Tibial nerve (tissue), 4 donors: ENCODE measurements at regions not wholly inside any gene's neighbourhood (a gene's known extent, or its start where the extent isn't known, plus 50 kb on each side); places are given as distances from the start of the nearest gene placed in this dataset.

Source experiments
- DNase-seq, 2 donors: peaks; one replicate each; pipeline ENCODE4 v3.0.0-alpha.2; 2019; ENCODE audit warnings: low spot score in 2 of 2
- H3K27ac ChIP-seq, 4 donors: fragments of 200-600 bp; sonication (generic) in 3 of 4; one replicate each; pipeline ENCODE4 v1.5.1; 2017 to 2019; ENCODE audit warnings: mild to moderate bottlenecking in 1 of 4
- H3K27me3 ChIP-seq, 2 donors: fragments of 200-600 bp; sonication (generic) in 1 of 2; one replicate each; pipeline versions ENCODE4 v1.5.1 to v1.6.0; 2017 to 2019
- H3K36me3 ChIP-seq, 3 donors: fragments of 200-600 bp; sonication (generic); one replicate each; pipeline ENCODE4 v1.5.1; 2018 to 2019
- H3K4me1 ChIP-seq, 4 donors: fragments of 200-600 bp; sonication (generic) in 3 of 4; one replicate each; pipeline ENCODE4 v1.5.1; 2017 to 2019
- H3K4me3 ChIP-seq, 4 donors: fragments of 200-600 bp; sonication (generic) in 3 of 4; one replicate each; pipeline ENCODE4 v1.5.1; 2017 to 2019; ENCODE audit warnings: mild to moderate bottlenecking in 1 of 4, moderate library complexity in 1 of 4
- H3K9me3 ChIP-seq, 4 donors: fragments of 200-600 bp; sonication (generic) in 3 of 4; one replicate each; pipeline ENCODE4 v1.5.1; 2017 to 2019
- EP300 ChIP-seq, 2 donors: sonication (generic); formaldehyde crosslinking; IDR thresholded peaks; one replicate each; pipeline ENCODE4 v1.6.1; 2017; ENCODE audit warnings: antibody characterized with exemption in 2 of 2, mild to moderate bottlenecking in 1 of 2
- POLR2A ChIP-seq, 2 donors: fragments of 450-650 bp; IDR thresholded peaks; one replicate each; pipeline ENCODE4 v1.6.1; 2017; ENCODE audit warnings: antibody characterized with exemption in 2 of 2, mild to moderate bottlenecking in 2 of 2, moderate library complexity in 2 of 2
- WGBS, 2 donors: methylation state at CpG; one replicate each; pipeline ENCODE4 v1.1.5; 2018; 5-methylcytosine and 5-hydroxymethylcytosine counted together
- TF ChIP-seq, protein P1 (sequence below), 5 experiments: fragments of 200-600 bp in 3 of 5; fragments of 450-650 bp in 2 of 5; sonication (generic) in 3 of 5; IDR thresholded peaks; one replicate each; pipeline ENCODE4 v1.5.1; 2016 to 2019; ENCODE audit warnings: antibody characterized with exemption in 5 of 5, mild to moderate bottlenecking in 3 of 5, moderate library complexity in 2 of 5

- TF ChIP-seq POLR2A (IDR thresholded peaks at IDR 0.05) = no peak
- no peaks in the 10 kb centered on the region for H3K9me3 ChIP-seq
- H3K36me3 ChIP-seq = no peaks in the 10 kb centered on the region
- H3K4me3 ChIP-seq = no peak overlapping the region
- H3K27ac ChIP-seq = no peak overlapping the region
- no peaks in the 10 kb centered on the region for H3K4me1 ChIP-seq
- DNase-seq = no peak
- no peaks in the 10 kb centered on the region for H3K27me3 ChIP-seq
- WGBS, 2 donors = 67 to 73% methylated on average over 5 of the region's 5 CpGs
These were observed 155.9 kb upstream of the PJA1 start for GRCh38 chrX:69321006-69321655.

- DNase-seq = no peak
- peaks cover 0 to 5% of the 10 kb centered on the region in 2 donors for H3K27me3 ChIP-seq
- WGBS, 2 donors = 22 to 86% methylated on average over 1 of the region's 1 CpG
- H3K27ac ChIP-seq = no peak overlapping the region
- no peaks in the 10 kb centered on the region for H3K36me3 ChIP-seq
- no peaks in the 10 kb centered on the region for H3K4me1 ChIP-seq
- no peaks in the 10 kb centered on the region for H3K9me3 ChIP-seq
- H3K4me3 ChIP-seq = no peak overlapping the region
- TF ChIP-seq EP300 (IDR thresholded peaks at IDR 0.05) (no peak), POLR2A (IDR thresholded peaks at IDR 0.05) (no peak)
- TF ChIP-seq, protein P1, sequence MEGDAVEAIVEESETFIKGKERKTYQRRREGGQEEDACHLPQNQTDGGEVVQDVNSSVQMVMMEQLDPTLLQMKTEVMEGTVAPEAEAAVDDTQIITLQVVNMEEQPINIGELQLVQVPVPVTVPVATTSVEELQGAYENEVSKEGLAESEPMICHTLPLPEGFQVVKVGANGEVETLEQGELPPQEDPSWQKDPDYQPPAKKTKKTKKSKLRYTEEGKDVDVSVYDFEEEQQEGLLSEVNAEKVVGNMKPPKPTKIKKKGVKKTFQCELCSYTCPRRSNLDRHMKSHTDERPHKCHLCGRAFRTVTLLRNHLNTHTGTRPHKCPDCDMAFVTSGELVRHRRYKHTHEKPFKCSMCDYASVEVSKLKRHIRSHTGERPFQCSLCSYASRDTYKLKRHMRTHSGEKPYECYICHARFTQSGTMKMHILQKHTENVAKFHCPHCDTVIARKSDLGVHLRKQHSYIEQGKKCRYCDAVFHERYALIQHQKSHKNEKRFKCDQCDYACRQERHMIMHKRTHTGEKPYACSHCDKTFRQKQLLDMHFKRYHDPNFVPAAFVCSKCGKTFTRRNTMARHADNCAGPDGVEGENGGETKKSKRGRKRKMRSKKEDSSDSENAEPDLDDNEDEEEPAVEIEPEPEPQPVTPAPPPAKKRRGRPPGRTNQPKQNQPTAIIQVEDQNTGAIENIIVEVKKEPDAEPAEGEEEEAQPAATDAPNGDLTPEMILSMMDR (IDR thresholded peaks at IDR 0.05) = no peak
These were observed 154.9 kb upstream of the PJA1 start for GRCh38 chrX:69320116-69320515.

DNA sequence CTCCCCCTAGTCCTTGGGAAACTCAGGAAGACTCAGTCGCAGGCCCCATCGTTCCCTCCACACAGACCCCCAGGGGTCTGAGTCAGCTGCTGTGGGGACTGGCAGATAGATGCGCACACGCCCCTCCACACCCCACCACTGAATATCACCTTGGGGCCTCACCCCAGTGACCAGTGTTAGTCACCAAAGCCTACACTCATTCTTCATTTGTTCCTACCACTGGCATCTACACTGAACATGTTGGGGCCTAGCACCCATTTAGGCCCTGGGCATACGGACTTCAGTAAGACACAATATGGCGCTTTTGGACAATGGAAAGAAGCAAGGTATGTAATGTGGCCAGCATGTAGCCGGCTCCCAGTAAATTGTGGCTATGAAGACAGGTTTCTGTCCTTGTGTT is 154.1 kb upstream of the PJA1 start:
- Histone ChIP-seq H3K27ac (no peak overlapping the region), H3K4me3 (no peak overlapping the region), H3K9me3 (no peaks in the 10 kb centered on the region), H3K4me1 (no peaks in the 10 kb centered on the region), H3K27me3 (peaks cover 0 to 6% of the 10 kb centered on the region in 2 donors), H3K36me3 (no peaks in the 10 kb centered on the region)
- 76 to 81% methylated on average over 7 of the region's 7 CpGs for WGBS, 2 donors
- DNase-seq = no peak
- TF ChIP-seq POLR2A (IDR thresholded peaks at IDR 0.05) (no peak), EP300 (IDR thresholded peaks at IDR 0.05) (no peak)
- TF ChIP-seq, protein P1 (IDR thresholded peaks at IDR 0.05) = no peak

- TF ChIP-seq EP300 (IDR thresholded peaks at IDR 0.05) (no peak), POLR2A (IDR thresholded peaks at IDR 0.05) (no peak)
- TF ChIP-seq, protein P1 (IDR thresholded peaks at IDR 0.05) = no peak
- Histone ChIP-seq H3K9me3 (no peaks in the 10 kb centered on the region), H3K36me3 (no peaks in the 10 kb centered on the region), H3K4me3 (no peak overlapping the region), H3K27ac (no peak overlapping the region), H3K27me3 (peaks cover 0 to 6% of the 10 kb centered on the region in 2 donors), H3K4me1 (no peaks in the 10 kb centered on the region)
- WGBS, 2 donors = 81 to 100% methylated on average over 1 to 5 of the region's 5 CpGs
- no peak for DNase-seq
These were observed 153.5 kb upstream of the PJA1 start for GRCh38 chrX:69318651-69319340.

DNA sequence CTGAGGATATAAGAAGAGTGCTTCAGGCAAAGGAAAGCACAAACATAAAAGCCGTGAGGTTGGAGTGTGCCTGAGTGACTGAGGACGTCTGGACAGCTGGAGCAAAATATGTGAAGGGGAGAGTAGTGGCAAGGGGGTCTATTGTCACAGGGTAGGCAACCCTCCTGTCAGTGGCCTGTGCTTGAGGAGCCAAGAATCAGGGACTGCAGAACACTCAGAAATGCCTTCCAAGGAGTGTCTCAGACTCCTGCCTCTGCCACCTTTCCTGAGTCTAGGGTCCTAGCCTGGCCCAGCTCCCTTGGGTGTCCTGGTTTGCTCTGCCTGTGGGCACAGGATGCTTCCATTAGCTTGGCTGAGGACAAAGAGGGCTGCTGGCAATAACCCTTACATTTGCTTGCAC is 152.5 kb upstream of the PJA1 start:
- no peak for DNase-seq
- H3K27ac ChIP-seq = no peak overlapping the region
- WGBS, 2 donors = 15 to 49% methylated on average over 2 of the region's 2 CpGs
- no peaks in the 10 kb centered on the region for H3K4me1 ChIP-seq
- no peak overlapping the region for H3K4me3 ChIP-seq
- H3K27me3 ChIP-seq = peaks cover 0 to 6% of the 10 kb centered on the region in 2 donors
- H3K9me3 ChIP-seq = no peaks in the 10 kb centered on the region
- TF ChIP-seq EP300 (IDR thresholded peaks at IDR 0.05) (no peak), POLR2A (IDR thresholded peaks at IDR 0.05) (no peak)
- TF ChIP-seq, protein P1 (IDR thresholded peaks at IDR 0.05) = no peak
- no peaks in the 10 kb centered on the region for H3K36me3 ChIP-seq
